ENCODE measurements at regions not wholly inside any gene's neighbourhood (a gene's known extent, or its start where the extent isn't known, plus 50 kb on each side); places are given as distances from the start of the nearest gene placed in this dataset.
"Not testable (repeated sequence)": the region's sequence is repeated elsewhere in the genome, so short reads cannot be mapped to it uniquely, and the experiment has no call there.

- no peak for DNase-seq (ENCODE audit: low read depth in 4 of 4, low spot score in 3 of 4)
Observed at GRCh38 chr2:182548031-182548950, 121.5 kb upstream of the PDE1A start.

- no peak for DNase-seq (ENCODE audit: low read depth in 4 of 4, low spot score in 3 of 4)
Observed at GRCh38 chr2:182550234-182550633, 123.4 kb upstream of the PDE1A start.

DNA sequence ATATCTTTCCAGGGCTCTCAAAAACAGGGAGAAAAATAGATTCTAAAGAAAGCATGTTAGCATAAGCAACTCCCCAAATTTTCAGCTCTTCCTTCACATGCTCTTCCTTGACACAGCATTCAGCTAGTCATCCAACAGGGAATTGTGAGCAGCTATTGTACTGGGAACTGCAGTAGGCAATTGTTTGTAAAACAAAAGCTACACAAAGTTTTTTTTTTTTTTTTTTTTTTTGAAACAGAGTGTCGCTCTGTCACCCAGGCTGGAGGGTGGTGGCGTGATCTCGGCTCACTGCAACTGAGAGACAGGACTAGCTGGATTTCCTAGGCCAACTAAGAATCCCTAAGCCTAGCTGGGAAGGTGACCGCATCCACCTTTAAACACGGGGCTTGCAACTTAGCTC lies 125.4 kb upstream of the PDE1A start:
- not testable (repeated sequence) for DNase-seq (ENCODE audit: low read depth in 4 of 4, low spot score in 3 of 4)

DNA sequence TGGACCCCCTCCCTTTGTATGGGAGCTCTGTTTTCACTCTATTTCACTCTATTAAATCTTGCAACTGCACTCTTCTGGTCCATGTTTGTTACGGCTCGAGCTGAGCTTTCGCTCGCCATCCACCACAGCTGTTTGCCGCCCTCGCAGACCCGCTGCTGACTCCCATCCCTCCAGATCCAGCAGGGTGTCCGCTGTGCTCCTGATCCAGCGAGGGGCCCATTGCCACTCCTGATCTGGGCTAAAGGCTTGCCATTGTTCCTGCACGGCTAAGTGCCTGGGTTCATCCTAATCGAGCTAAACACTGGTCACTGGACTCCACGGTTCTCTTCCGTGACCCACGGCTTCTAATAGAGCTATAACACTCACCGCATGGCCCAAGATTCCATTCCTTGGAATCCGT lies 125.9 kb upstream of the PDE1A start:
- not testable (repeated sequence) for DNase-seq (ENCODE audit: low read depth in 4 of 4, low spot score in 3 of 4)

DNA sequence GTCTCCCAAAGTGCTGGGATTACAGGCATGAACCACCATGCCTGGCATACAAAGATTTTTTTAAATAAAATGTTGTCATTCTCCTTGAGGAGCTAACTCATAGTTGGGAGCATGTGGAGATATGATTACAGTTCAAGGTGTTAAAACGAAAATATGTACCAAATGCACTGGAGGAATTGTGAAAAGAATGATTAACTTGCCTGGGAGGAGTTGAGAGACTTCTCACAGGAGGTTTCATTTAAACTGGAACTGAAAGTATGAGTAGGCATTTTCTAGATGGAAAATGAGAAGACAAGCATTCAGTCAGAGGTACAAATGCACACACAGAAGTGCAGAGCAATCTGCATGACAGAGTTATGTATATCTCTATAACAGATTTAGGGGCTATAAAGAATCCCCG lies 126.6 kb upstream of the PDE1A start:
- DNase-seq (ENCODE audit: low read depth in 4 of 4, low spot score in 3 of 4): no peak

- no peak for DNase-seq (ENCODE audit: low read depth in 4 of 4, low spot score in 3 of 4)
Observed at GRCh38 chr2:182554950-182555349, 128.1 kb upstream of the PDE1A start.

DNA sequence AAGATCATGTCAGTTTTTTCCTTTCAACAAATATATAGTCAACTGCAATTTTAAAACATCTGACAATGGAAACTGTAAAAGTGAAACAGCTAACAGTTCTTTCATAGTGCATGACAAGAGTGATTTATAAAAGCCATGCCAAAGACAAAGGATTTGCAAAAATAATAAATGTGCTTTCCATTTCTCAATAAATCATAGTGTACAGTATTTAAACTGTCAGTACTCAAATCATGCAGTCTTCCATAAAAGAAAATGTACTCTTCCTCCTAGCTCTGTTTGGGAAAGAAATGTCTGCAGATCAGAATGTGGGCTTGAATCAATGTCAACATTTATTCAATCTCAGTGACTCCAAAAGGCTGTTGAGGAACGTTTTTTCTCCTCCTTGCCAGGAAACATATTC lies 131.7 kb upstream of the PDE1A start:
- DNase-seq (ENCODE audit: low read depth in 4 of 4, low spot score in 3 of 4): no peak

DNA sequence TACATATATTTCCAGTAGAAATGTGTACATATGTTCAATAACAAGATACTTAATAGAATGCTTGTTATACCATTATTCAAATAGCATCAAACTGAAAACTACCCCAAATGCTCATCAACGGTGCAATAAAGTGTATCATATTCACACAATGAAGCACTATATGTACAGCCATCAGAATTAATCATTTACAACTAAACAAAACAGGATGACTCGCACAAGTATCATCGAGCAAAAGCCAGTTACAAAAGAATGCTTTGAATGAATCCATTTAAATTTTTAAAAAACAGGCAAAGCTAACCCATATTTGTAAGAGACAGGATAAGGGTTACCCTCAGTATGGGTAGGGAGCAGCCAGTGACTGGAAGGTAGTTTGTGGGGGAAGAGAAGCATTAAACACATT lies 132.8 kb upstream of the PDE1A start:
- no peak for DNase-seq (ENCODE audit: low read depth in 4 of 4, low spot score in 3 of 4)

DNA sequence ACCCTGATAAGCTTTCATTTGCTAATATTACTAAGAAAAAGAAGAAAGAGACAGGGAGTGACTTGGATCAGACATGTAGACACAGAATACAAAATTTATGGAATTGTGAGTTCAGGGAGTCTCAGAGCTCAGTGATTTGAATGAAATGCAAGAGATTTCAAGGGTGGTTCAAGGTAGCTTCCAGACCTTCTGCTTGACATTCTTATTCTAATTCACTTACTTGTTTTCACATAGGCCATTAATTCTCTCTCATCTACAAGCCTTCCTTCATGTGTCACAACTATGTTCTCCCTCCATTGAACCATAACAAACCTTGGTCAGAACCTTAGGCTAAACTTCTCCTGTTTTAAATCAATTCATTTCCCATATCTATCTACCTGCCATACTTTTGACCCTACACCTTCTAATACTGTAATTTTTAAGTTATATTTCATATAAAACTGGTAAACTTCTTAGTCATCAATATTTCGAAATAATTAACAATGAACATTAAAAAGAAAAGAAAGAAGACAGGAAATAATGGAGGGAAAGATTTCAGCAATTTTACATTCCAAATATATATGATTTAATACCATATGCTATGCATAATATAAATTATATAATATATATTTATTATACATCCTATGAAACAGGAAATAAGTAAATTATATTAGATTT lies 139.2 kb upstream of the PDE1A start:
- no peak for DNase-seq (ENCODE audit: low read depth in 4 of 4, low spot score in 3 of 4)

- DNase-seq (ENCODE audit: low read depth in 4 of 4, low spot score in 3 of 4): no peak
Observed at GRCh38 chr2:182573553-182573952, 142.5 kb upstream of the DNAJC10 start.

- no peak for DNase-seq (ENCODE audit: low read depth in 4 of 4, low spot score in 3 of 4)
Observed at GRCh38 chr2:182577816-182578215, 138.2 kb upstream of the DNAJC10 start.

GRCh38 chr2:182581196-182581935 lies 134.7 kb upstream of the DNAJC10 start:
- DNase-seq (ENCODE audit: low read depth in 4 of 4, low spot score in 3 of 4): no peak

DNA sequence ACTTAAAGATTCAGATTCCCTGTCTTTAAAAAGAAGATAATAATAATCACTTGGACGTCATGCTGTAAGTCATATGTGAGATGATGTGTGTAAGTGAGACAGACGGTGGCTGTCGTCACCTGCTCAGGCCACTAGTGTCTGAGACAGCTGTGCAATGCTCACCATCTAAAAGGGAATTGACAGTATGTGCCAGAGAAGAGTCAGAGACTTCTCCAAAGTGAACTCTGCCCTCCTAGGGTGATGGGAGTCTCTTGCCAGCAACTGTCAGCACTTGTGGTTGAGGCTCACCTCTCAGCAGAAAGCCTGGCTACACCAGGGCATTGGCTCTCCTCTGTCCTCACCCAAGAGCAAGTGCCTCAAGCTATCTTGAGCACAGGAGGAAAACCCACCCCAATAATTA lies 131.6 kb upstream of the DNAJC10 start:
- DNase-seq (ENCODE audit: low read depth in 4 of 4, low spot score in 3 of 4): no peak

DNA sequence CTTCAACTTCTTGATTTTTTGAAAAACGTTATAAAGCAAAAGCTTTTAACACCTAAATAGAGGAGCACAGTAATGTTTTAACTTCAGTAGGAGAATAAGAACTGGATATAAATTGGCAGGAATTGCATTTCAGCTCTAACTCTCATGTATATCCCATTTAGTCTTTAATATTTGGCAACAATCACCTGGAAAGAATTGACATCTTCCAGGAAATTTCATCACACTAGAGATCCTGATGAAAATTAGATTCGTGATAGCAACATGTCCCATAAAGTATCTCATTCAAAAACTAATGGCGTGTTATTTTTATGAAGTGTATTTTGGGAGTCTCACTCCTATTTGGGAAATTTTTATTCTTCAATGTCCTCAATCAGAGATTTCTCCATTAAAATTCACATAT lies 131.1 kb upstream of the DNAJC10 start:
- no peak for DNase-seq (ENCODE audit: low read depth in 4 of 4, low spot score in 3 of 4)

DNA sequence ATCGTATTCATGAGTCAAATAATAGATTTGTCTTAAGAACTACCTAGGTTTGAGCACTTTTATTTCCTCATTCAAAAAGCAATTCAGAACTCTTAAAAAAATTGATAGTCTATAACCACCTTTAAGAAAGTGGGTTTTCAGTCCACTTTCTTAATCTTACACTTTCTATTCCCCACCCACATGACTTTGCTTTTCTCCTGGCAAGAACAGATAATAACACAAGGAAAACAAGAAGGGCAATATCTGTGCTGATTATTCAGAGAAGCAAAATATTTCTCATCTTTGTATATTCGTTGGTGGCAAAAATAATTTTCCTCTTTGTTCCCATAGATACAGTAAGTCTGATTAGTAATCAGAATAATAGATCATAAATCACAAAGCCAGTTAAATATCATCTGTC lies 130.6 kb upstream of the DNAJC10 start:
- no peak for DNase-seq (ENCODE audit: low read depth in 4 of 4, low spot score in 3 of 4)

DNA sequence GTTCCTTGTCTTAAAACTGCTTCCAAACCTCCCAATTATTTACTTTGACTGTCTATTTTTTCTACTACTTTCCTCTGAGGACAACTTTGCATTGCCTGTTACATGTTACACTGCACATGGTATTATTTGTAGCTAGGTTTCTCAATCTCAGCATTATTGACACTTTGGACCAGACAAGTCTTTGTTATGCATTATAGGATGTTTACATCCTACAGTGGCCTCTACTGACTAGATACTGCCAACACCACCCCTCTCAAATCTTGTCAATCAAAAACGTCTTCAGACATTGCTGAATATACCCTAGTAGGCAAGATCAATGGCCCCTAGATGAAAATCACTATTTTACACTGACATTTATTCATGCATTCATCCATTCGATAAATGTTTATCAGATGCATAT lies 129.6 kb upstream of the DNAJC10 start:
- DNase-seq (ENCODE audit: low read depth in 4 of 4, low spot score in 3 of 4): no peak

GRCh38 chr2:182587831-182588230 lies 128.2 kb upstream of the DNAJC10 start:
- no peak for DNase-seq (ENCODE audit: low read depth in 4 of 4, low spot score in 3 of 4)

DNA sequence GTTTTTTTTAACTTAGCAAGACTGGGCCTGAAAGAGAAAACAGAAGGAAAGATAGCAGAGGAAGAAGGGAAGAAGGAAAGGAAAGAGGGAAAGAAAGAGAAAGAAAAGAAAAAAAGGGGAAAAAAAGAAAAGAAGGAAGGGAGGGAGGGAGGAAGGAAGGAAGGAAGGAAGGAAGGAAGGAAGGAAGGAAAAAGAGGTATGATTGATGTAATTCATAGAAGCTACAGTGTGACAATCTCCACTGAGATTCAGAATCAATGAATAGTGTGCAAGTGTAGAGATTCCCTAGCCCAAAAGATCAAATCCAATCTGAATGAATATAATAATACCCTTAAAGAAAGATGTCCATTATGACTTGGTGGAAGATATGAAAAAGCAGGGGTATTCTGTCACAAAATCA lies 126.9 kb upstream of the DNAJC10 start:
- no peak for DNase-seq (ENCODE audit: low read depth in 4 of 4, low spot score in 3 of 4)

- no peak for DNase-seq (ENCODE audit: low read depth in 4 of 4, low spot score in 3 of 4)
Observed at GRCh38 chr2:182591774-182592173, 124.3 kb upstream of the DNAJC10 start.

DNA sequence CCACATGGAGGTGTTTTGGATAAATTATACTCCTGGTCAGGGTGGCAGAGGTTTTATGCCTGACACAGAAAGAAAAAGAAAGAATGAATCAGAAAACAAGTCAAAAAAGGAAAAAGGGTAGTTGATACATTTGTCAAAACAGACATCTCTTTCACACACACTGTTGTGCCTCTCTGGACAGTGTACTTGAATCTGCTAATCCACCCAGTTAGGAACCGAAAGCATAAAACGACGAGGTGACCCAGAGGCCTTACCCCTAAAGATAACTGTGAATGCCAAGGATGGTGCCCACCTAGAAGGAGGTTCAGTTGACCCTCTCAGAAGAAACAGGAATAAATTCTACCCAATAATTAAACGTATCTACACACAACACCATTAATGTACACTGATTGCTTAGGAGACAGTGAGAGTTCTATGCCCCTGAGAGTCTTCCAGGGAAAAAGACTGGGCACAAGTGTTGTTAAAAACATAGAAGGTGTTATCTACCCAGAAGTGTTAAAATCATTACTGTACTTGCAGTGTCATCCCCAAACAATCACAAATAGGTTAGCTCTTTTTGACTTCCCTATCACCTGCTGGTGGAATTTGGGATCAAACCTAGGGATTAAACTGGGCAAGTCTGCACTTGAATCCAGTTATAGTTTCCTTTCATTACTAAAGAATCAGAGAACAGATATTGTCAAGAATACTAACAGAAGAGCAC lies 123.2 kb upstream of the DNAJC10 start:
- DNase-seq (ENCODE audit: low read depth in 4 of 4, low spot score in 3 of 4): no peak

Measured in left renal pelvis (tissue), 4 donors.